ENCODE measurements at regions not wholly inside any gene's neighbourhood (a gene's known extent, or its start where the extent isn't known, plus 50 kb on each side); places are given as distances from the start of the nearest gene placed in this dataset.

DNA sequence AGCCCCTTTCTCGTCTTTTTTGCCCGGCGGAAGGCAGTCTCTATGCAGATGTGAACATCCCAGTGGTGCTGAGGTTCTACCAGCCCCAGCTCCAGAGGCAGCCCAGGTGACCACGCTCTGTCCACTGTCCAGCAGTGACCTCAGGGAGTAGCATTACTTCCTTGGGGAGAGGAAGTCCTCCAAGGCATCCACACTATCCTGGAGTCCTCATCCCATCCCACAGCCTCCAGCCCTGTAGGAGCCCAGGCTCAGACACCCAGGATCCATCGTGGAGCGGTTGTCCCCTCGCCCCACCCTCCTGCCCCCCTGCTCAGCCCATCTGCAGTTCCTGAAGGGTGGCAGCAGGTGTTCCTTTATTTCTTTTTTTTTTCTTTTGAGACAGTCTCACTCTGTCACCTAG lies 294.5 kb upstream of the IRX4 start (continued):
- TF ChIP-seq SP2 (IDR thresholded peaks at IDR 0.05; ENCODE audit: low read length), result no peak

DNA sequence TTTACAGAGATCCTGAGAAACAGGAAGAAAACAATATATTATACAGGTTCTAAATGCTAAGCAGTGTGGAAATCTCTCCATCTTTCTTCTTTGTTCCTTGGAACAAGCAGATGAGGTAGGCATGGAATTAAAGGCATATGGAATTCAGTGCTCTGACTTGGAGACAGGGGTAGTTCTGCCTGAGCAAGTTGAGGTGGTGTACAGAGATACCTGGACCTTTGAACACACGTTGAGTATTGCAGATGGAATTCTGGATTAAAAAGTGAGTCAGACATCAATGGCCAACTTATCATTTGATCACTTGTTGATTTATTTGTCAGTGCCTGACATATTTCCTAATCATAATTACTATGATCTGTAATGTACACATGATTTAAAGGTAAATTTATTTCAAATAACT lies 293.9 kb upstream of the IRX4 start:
- H2BK120ac ChIP-seq (replicated peaks; ENCODE audit: low read depth, low read length), result no peak overlapping the region
- H2BK15ac ChIP-seq (ENCODE audit: low read length), result no peak overlapping the region
- H4K20me1 ChIP-seq (replicated peaks in 1 of 2; ENCODE audit: control insufficient read depth in 1 of 2, insufficient read depth in 2 of 2, low read length in 2 of 2), result no peaks in the 10 kb centered on the region
- no peaks in the 10 kb centered on the region for H3K79me1 ChIP-seq (ENCODE audit: low read depth, low read length)
- no peaks in the 10 kb centered on the region for H3K9me3 ChIP-seq (ENCODE audit: insufficient read depth in 2 of 2, low read depth in 1 of 2, low read length in 1 of 2)
- H2AK5ac ChIP-seq (ENCODE audit: low read depth, low read length), result no peak overlapping the region
- ChIA-PET POLR2A (ENCODE audit: partially characterized antibody) (no interaction called here), CTCF (ENCODE audit: partially characterized antibody) (no interaction called here)
- H3K27ac ChIP-seq (ENCODE audit: low read depth, low read length), result no peak overlapping the region
- H3K27me3 ChIP-seq (replicated peaks in 1 of 4; ENCODE audit: control insufficient read depth in 3 of 4, extremely low read depth in 1 of 4, insufficient read depth in 3 of 4, low read length in 3 of 4), result no peaks in the 10 kb centered on the region
- whole genome bisulfite sequencing, 2 experiments (ENCODE audit: extremely low coverage in 1 of 2, insufficient coverage in 1 of 2, insufficient read length in 1 of 2, insufficient replicate concordance in 2 of 2, low coverage in 1 of 2, low lambda C conversion rate in 2 of 2, missing lambda C conversion rate in 1 of 2), result 78% methylated on average over 1 of the region's 1 CpG; no CpG with 5 or more reads in 1 of the 2 experiments
- no peak overlapping the region for H2AFZ ChIP-seq (ENCODE audit: low read length)
- no peak overlapping the region for H3K56ac ChIP-seq (replicated peaks; ENCODE audit: insufficient read length, low read depth, low read length)
- no peak overlapping the region for H3K23ac ChIP-seq (ENCODE audit: insufficient read length)
- H3K4me2 ChIP-seq (ENCODE audit: insufficient read depth in 1 of 2, low read depth in 2 of 2, low read length in 2 of 2), result no peak overlapping the region
- no peak overlapping the region for H2BK20ac ChIP-seq (ENCODE audit: low read length)
- H4K91ac ChIP-seq (replicated peaks; ENCODE audit: insufficient read length, low read length), result no peak overlapping the region
- H2BK12ac ChIP-seq (ENCODE audit: low read depth, low read length), result no peak overlapping the region
- no peaks in the 10 kb centered on the region for H3K79me2 ChIP-seq (ENCODE audit: control insufficient read depth in 1 of 2, insufficient read depth in 2 of 2, low read length in 2 of 2)
- H3K36me3 ChIP-seq (ENCODE audit: control insufficient read depth in 2 of 4, insufficient read depth in 4 of 4, low read length in 3 of 4), result no peaks in the 10 kb centered on the region
- DNase-seq (ENCODE audit: low read depth in 1 of 2, low spot score in 2 of 2), result no peak
- TF ChIP-seq SRF (IDR thresholded peaks at IDR 0.05; ENCODE audit: low read depth, low read length) (no peak), CBX8 (IDR thresholded peaks at IDR 0.05; ENCODE audit: borderline replicate concordance, low read depth, low read length) (no peak), TBP (IDR thresholded peaks at IDR 0.05; ENCODE audit: low read depth, low read length) (no peak), SAP30 (IDR thresholded peaks at IDR 0.05; ENCODE audit: insufficient read depth, insufficient replicate concordance, low read length) (no peak), POLR2A (IDR thresholded peaks at IDR 0.05; ENCODE audit: control extremely low read depth in 1 of 2, low read depth in 2 of 2, low read length in 2 of 2) (no peak), JUND (IDR thresholded peaks at IDR 0.05; ENCODE audit: low read length) (no peak), GABPA (IDR thresholded peaks at IDR 0.05; ENCODE audit: borderline replicate concordance, insufficient read depth, low read length) (no peak), CEBPB (IDR thresholded peaks at IDR 0.05; ENCODE audit: low read depth, low read length) (no peak), MAFK (IDR thresholded peaks at IDR 0.05; ENCODE audit: low read depth, low read length) (no peak)
- TF ChIP-seq, protein P1, sequence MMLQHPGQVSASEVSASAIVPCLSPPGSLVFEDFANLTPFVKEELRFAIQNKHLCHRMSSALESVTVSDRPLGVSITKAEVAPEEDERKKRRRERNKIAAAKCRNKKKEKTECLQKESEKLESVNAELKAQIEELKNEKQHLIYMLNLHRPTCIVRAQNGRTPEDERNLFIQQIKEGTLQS (IDR thresholded peaks at IDR 0.05; ENCODE audit: insufficient read depth, low read depth, low read length), result no peak
- TF ChIP-seq, protein P2, sequence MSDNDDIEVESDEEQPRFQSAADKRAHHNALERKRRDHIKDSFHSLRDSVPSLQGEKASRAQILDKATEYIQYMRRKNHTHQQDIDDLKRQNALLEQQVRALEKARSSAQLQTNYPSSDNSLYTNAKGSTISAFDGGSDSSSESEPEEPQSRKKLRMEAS (IDR thresholded peaks at IDR 0.05), result no peak
- no peaks in the 10 kb centered on the region for H3K4me1 ChIP-seq (replicated peaks in 1 of 4; ENCODE audit: control insufficient read depth in 3 of 4, insufficient read depth in 4 of 4, low read length in 3 of 4)
- no peak overlapping the region for H2BK5ac ChIP-seq (ENCODE audit: low read depth, low read length)
- no peak overlapping the region for H3K18ac ChIP-seq (ENCODE audit: extremely low read depth, low read length)
- no peak overlapping the region for H3K9ac ChIP-seq (replicated peaks in 1 of 4; ENCODE audit: extremely low read depth in 1 of 4, low read depth in 3 of 4, low read length in 3 of 4)
- H3K14ac ChIP-seq (ENCODE audit: insufficient read length), result no peak overlapping the region
- no peak overlapping the region for H4K8ac ChIP-seq (ENCODE audit: extremely low read depth, insufficient read depth, low read length)
- no peak overlapping the region for H3K4ac ChIP-seq (replicated peaks; ENCODE audit: insufficient read length, low read depth, low read length)
- no peak overlapping the region for H4K5ac ChIP-seq (ENCODE audit: insufficient read length, low read depth, low read length)
- no peaks in the 10 kb centered on the region for H3K23me2 ChIP-seq (ENCODE audit: low read depth, low read length)
- no peak overlapping the region for H3K4me3 ChIP-seq (ENCODE audit: extremely low read depth in 1 of 4, insufficient read depth in 2 of 4, low read depth in 3 of 4, low read length in 4 of 4)
- no peak for FAIRE-seq

Measured in H1 (cell line).